ENCODE measurements at regions not wholly inside any gene's neighbourhood (a gene's known extent, or its start where the extent isn't known, plus 50 kb on each side); places are given as distances from the start of the nearest gene placed in this dataset.

DNA sequence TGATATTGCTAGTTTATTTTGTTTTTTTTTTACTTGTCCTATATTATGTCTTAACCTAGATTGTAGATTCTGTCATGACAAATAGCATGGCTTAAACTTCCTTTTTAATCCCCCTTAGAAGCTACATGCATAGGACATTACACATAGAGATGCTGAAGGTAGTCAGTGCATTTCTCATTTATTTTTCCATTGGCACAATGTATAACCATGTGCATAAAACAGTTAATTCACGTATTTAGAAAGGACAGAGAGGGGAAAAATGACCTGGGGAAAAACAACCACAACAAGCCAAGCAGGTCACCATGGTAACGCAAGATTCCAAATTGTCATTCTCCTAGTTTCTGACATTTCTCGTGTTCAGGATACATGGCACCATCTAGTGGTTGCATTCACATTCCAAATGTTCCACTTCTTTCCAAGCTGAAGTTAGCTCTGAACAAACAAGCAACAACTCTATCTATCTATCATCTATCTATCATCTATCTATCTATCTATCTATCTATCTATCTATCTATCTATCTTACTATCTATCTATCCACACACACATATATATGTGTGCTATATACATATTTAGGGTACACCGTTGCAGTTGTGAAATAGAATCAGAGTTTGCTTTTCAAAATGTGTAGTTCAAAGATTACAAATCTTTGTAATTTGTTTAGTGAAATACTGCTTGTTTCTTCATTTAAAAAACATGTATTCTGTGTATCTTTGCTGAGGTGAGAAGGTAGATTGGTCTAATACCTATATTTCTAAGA is 487.2 kb upstream of the ST8SIA4 start:
- H3K4me3 ChIP-seq, result no peak overlapping the region
- peak; percentile 55 for TF ChIP-seq CTCF (IDR thresholded peaks at IDR 0.05)
- no peaks in the 10 kb centered on the region for H3K27me3 ChIP-seq
- no peak for DNase-seq
- peak; percentile 68 for ATAC-seq
- intact Hi-C loops (cut with DNase I), result no loop called here
- H3K27ac ChIP-seq, result no peak overlapping the region
- H3K9me3 ChIP-seq, result no peaks in the 10 kb centered on the region
- H3K36me3 ChIP-seq, result no peaks in the 10 kb centered on the region
- no peaks in the 10 kb centered on the region for H3K4me1 ChIP-seq

DNA sequence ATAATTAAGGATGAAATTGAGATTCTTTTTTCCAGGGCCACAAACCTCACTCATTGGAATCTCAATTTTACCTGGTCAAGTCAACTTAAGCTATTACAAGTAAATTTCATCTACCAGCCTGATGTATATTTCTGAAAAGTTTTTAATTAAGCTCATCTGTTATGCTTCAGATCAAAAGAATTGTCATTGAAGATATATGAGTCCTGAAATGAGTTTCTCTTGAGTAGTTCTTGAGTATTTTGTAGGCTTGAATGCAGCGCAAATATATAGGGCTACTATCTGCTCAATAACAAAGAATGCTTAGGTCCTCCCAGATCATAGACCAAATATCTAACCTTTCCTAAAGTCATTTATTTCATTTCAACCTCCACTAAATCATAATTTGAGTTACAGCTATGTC is 482.2 kb upstream of the ST8SIA4 start:
- H3K4me1 ChIP-seq, result no peaks in the 10 kb centered on the region
- no peak overlapping the region for H3K4me3 ChIP-seq
- TF ChIP-seq CTCF (IDR thresholded peaks at IDR 0.05), result no peak
- no peaks in the 10 kb centered on the region for H3K27me3 ChIP-seq
- no peak for ATAC-seq
- intact Hi-C loops (cut with DNase I), result no loop called here
- no peaks in the 10 kb centered on the region for H3K36me3 ChIP-seq
- H3K9me3 ChIP-seq, result no peaks in the 10 kb centered on the region
- H3K27ac ChIP-seq, result no peak overlapping the region
- DNase-seq, result no peak

DNA sequence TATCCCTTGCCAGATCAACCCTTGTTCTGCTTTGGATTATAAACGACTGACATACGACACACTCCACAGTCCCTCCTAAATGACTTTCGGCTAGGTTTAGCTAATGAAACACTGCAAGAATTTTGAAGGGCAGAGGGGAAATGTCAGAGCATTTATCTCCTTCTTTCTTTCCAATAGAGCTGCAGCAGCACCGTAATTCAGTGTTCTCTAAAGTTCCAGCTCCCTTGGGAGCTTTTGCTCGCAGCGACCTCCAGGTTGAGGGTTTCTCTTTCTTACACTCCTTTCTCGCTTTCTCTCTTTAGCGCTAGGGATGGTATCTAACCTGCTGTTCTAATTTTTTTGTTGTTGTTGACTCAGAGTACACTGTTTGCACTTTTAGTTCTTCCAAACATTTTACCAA is 467.1 kb upstream of the ST8SIA4 start:
- ATAC-seq (no peak), DNase-seq (no peak)
- no peaks in the 10 kb centered on the region for H3K9me3 ChIP-seq
- no peak for TF ChIP-seq CTCF (IDR thresholded peaks at IDR 0.05)
- H3K27ac ChIP-seq, result no peak overlapping the region
- no peak overlapping the region for H3K4me3 ChIP-seq
- no peaks in the 10 kb centered on the region for H3K36me3 ChIP-seq
- intact Hi-C loops (cut with DNase I), result no loop called here
- no peaks in the 10 kb centered on the region for H3K27me3 ChIP-seq
- no peaks in the 10 kb centered on the region for H3K4me1 ChIP-seq

GRCh38 chr5:101364469-101364868 is 461.4 kb upstream of the ST8SIA4 start:
- no peak overlapping the region for H3K27ac ChIP-seq
- H3K4me3 ChIP-seq, result no peak overlapping the region
- H3K27me3 ChIP-seq, result no peaks in the 10 kb centered on the region
- TF ChIP-seq CTCF (IDR thresholded peaks at IDR 0.05), result no peak
- DNase-seq (no peak), ATAC-seq (no peak)
- no peaks in the 10 kb centered on the region for H3K36me3 ChIP-seq
- no peaks in the 10 kb centered on the region for H3K9me3 ChIP-seq
- intact Hi-C loops (cut with DNase I), result no loop called here
- no peaks in the 10 kb centered on the region for H3K4me1 ChIP-seq

DNA sequence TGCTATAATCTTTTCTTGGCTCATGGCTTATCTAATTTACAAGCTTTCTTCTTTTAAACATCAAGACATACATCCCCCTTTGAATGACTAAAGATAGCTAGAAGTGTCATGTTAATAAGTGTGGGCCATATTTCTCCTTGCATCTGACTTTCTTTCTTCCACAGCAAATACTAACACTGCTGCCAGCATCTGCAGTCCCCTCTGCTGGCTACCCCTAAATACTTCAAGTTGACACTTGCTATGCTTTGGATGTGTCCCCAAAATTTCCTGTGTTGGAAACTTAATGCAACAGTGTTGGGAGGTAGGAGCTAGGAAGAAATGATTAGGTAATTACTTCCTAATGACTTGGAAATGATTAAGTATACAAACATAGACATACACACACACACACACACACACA is 459.0 kb upstream of the ST8SIA4 start:
- no peak for ATAC-seq
- Histone ChIP-seq H3K9me3 (no peaks in the 10 kb centered on the region), H3K36me3 (no peaks in the 10 kb centered on the region), H3K27ac (no peak overlapping the region), H3K4me3 (no peak overlapping the region), H3K27me3 (no peaks in the 10 kb centered on the region), H3K4me1 (no peaks in the 10 kb centered on the region)
- no peak for DNase-seq
- intact Hi-C loops (cut with DNase I), result no loop called here
- no peak for TF ChIP-seq CTCF (IDR thresholded peaks at IDR 0.05)

- Histone ChIP-seq H3K4me1 (no peaks in the 10 kb centered on the region), H3K9me3 (no peaks in the 10 kb centered on the region), H3K36me3 (no peaks in the 10 kb centered on the region), H3K4me3 (no peak overlapping the region), H3K27me3 (no peaks in the 10 kb centered on the region), H3K27ac (no peak overlapping the region)
- ATAC-seq (no peak), DNase-seq (no peak)
- TF ChIP-seq CTCF (IDR thresholded peaks at IDR 0.05), result no peak
- intact Hi-C loops (cut with DNase I), result no loop called here
Observed at GRCh38 chr5:101346906-101347305, 443.8 kb upstream of the ST8SIA4 start.
